Heart left ventricle (tissue), 16 donors: ENCODE measurements at regions not wholly inside any gene's neighbourhood (a gene's known extent, or its start where the extent isn't known, plus 50 kb on each side); places are given as distances from the start of the nearest gene placed in this dataset.

ENCODE experiments used
- ATAC-seq, 4 donors: fragments of 200-7000 bp; cut with Tn5 transposase; one replicate each; pipeline ENCODE4 v1.9.1; 2020 to 2022; ENCODE audit warnings: moderate library complexity in 4 of 4, mild to moderate bottlenecking in 3 of 4, moderate number of reproducible peaks in 1 of 4
- DNase-seq, 5 donors: peaks; one replicate each; pipeline ENCODE4 v3.0.0-alpha.2; 2020
- H3K27ac ChIP-seq, 12 donors: fragments of 200-600 bp; sonication (generic) in 4 of 12; one replicate each; pipeline versions ENCODE4 v1.5.0 to v1.8.0; 2016 to 2022; ENCODE audit warnings: mild to moderate bottlenecking in 2 of 12
- H3K27me3 ChIP-seq, 9 donors: fragments of 200-600 bp; sonication (generic) in 2 of 9; one replicate each; pipeline versions ENCODE4 v1.5.1 to v1.8.0; 2016 to 2022; ENCODE audit warnings: mild to moderate bottlenecking in 3 of 9
- H3K36me3 ChIP-seq, 9 donors: fragments of 200-600 bp; sonication (generic) in 2 of 9; one replicate each; pipeline versions ENCODE4 v1.5.0 to v1.8.0; 2018 to 2022; ENCODE audit warnings: mild to moderate bottlenecking in 2 of 9
- H3K4me1 ChIP-seq, 12 donors: fragments of 200-600 bp; sonication (generic) in 4 of 12; one replicate each; pipeline versions ENCODE4 v1.5.0 to v1.8.0; 2016 to 2022; ENCODE audit warnings: mild to moderate bottlenecking in 3 of 12
- H3K4me3 ChIP-seq, 12 donors: fragments of 200-600 bp; sonication (generic) in 4 of 12; one replicate each; pipeline versions ENCODE4 v1.5.0 to v1.8.0; 2017 to 2022; ENCODE audit warnings: mild to moderate bottlenecking in 9 of 12, moderate library complexity in 4 of 12
- H3K9me3 ChIP-seq, 12 donors: fragments of 200-600 bp; sonication (generic) in 4 of 12; one replicate each; pipeline versions ENCODE4 v1.5.0 to v1.8.0; 2016 to 2022; ENCODE audit warnings: mild to moderate bottlenecking in 1 of 12
- POLR2A ChIP-seq, 2 donors: fragments of 450-650 bp; IDR thresholded peaks; one replicate each; pipeline ENCODE4 v1.6.1; 2017; ENCODE audit warnings: antibody characterized with exemption in 2 of 2, mild to moderate bottlenecking in 2 of 2, moderate library complexity in 2 of 2
- WGBS, 4 donors: extraction: QIAGEN DNeasy Blood & Tissue Kit in 2 of 4; methylation state at CpG; one replicate each; pipeline versions ENCODE4 v1.1.5 to v1.1.7; 2013 to 2018; 5-methylcytosine and 5-hydroxymethylcytosine counted together
- intact Hi-C, 10 donors: fragments of 100-400 bp; cut with DNase I; formaldehyde crosslinking; loops; one replicate each; pipeline versions ENCODE4 v1.11.1 to v1.14.2; 2022
- TF ChIP-seq, protein P1 (sequence below), 12 donors: fragments of 200-600 bp; sonication (generic) in 4 of 12; IDR thresholded peaks; one replicate each; pipeline versions ENCODE4 v1.5.0 to v1.8.0; 2018 to 2022; ENCODE audit warnings: antibody characterized with exemption in 12 of 12, mild to moderate bottlenecking in 5 of 12
- donor health status: ischemic (EF 13 %, LVEDD 7.1; RV severe dilation, severe dysfunction).
- donor health status: healthy with polysubstance abuse.
- donor health status: DM: no; HTN: yes; CAD: no.
- donor health status: DM: no; HTN: no; CAD: no.
- donor health status: ischemic (EF 25% LVEDD 6.9; RV normal size, moderate dysfunction).
- donor health status: ischemic (EF 25% LVEDD 5.7; RV mildly dilated, moderate dysfunction).
- donor health status: healthy.
- donor health status: DM: yes; HTN: yes; CAD: no.
- donor health status: ischemic (EF 35%, LVEDD 5.7; RV mildly dilated, moderate dysfunction).
- donor health status: nonischemic (EF 11% LVEDD 7.7; RV severe dilation, severe dysfunction).
- donor health status: DM: yes; HTN: yes; CAD: no.
- donor health status: PGD.
- donor health status: ischemic (EF 29% LVEDD 5.4; RV normal size, mild dysfunction).
- donor health status: nonischemic (EF 23%, LVEDD 6.1; RV moderate dilation, normal function).

DNA sequence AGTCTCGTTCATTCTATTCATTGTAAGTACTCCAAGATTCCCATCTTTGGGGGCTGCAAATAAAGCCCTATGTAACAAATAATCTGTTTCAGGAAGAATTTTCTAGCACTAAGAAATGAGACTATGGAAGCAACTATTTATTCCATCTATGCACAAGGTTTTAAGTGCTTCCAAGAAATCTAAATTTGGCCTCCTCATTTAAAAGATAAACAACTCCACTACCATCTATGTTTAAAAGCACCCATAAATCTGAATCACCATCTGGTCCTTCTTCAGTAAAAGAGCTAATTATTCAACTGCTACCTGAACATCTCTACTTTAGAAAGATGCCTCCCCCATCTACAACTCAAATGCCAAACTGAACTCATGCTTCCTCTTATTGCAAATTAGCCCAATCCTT lies 547.3 kb upstream of the LRRC4C start:
- WGBS, 4 donors: 72 to 94% (median 77%) methylated on average over 1 of the region's 1 CpG
- ATAC-seq: no peak
- no peak overlapping the region for H3K4me3 ChIP-seq
- TF ChIP-seq POLR2A (IDR thresholded peaks at IDR 0.05): no peak
- TF ChIP-seq, protein P1, sequence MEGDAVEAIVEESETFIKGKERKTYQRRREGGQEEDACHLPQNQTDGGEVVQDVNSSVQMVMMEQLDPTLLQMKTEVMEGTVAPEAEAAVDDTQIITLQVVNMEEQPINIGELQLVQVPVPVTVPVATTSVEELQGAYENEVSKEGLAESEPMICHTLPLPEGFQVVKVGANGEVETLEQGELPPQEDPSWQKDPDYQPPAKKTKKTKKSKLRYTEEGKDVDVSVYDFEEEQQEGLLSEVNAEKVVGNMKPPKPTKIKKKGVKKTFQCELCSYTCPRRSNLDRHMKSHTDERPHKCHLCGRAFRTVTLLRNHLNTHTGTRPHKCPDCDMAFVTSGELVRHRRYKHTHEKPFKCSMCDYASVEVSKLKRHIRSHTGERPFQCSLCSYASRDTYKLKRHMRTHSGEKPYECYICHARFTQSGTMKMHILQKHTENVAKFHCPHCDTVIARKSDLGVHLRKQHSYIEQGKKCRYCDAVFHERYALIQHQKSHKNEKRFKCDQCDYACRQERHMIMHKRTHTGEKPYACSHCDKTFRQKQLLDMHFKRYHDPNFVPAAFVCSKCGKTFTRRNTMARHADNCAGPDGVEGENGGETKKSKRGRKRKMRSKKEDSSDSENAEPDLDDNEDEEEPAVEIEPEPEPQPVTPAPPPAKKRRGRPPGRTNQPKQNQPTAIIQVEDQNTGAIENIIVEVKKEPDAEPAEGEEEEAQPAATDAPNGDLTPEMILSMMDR (IDR thresholded peaks at IDR 0.05): no peak
- H3K27me3 ChIP-seq: no peaks in the 10 kb centered on the region
- H3K36me3 ChIP-seq: no peaks in the 10 kb centered on the region
- no peak overlapping the region for H3K27ac ChIP-seq
- intact Hi-C loops: no loop called here
- H3K9me3 ChIP-seq: peaks cover 0 to 10% (median 0%) of the 10 kb centered on the region in 12 donors
- DNase-seq: no peak
- H3K4me1 ChIP-seq: no peaks in the 10 kb centered on the region

DNA sequence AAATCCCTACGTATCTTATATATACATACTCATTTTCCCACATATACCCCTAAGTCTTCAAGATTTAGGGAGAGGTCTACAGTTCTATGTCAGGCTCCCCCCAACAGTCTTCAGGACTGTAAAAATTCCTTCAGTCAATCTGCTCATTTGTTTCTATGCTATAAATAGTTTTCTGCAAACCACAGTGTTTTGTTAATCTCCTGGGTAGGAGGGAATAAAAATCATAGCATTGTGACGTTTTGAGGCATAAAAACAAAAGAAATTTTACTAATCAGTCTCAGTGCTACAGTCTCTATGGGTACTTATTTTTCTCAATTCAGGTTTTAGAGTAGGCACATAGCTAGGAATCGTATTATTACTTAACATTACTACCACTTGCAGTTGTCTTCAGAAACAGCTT lies 552.8 kb upstream of the LRRC4C start:
- Histone ChIP-seq H3K27ac (no peak overlapping the region), H3K9me3 (peaks cover 0 to 13% (median 0%) of the 10 kb centered on the region in 12 donors), H3K36me3 (no peaks in the 10 kb centered on the region), H3K4me1 (no peaks in the 10 kb centered on the region), H3K27me3 (no peaks in the 10 kb centered on the region), H3K4me3 (no peak overlapping the region)
- intact Hi-C loops: no loop called here
- no peak for ATAC-seq
- TF ChIP-seq POLR2A (IDR thresholded peaks at IDR 0.05): no peak
- TF ChIP-seq, protein P1 (IDR thresholded peaks at IDR 0.05): no peak
- 66 to 74% (median 68%) methylated on average over 3 of the region's 3 CpGs for WGBS, 4 donors
- DNase-seq: no peak

DNA sequence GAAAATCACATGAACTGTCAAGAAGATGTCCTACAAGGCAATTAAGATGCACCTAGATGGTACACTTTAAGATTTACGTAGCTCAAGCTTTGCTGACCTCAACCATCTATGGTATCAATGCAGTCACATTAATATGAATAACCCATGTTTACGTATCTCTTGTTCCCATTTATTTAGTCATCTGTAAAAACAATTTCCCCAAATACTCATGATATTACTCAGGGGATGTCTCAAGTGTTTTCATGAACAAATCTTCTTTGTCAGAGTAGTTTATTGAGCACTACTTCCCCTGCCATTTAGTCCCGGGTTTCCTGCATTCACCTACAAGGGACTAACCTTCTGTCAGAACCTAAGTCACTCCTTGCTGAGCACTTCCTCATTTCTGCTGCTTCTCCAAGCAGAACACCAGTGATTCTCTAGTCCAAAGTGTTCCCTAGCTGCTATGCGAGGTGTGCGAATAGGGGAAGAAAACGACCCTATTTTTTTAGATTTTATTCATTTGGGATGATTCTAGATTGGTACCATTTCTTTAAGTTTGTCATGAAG lies 554.3 kb upstream of the LRRC4C start:
- no peak for ATAC-seq
- intact Hi-C loops: no loop called here
- 77 to 86% (median 83%) methylated on average over 6 of the region's 6 CpGs for WGBS, 4 donors

DNA sequence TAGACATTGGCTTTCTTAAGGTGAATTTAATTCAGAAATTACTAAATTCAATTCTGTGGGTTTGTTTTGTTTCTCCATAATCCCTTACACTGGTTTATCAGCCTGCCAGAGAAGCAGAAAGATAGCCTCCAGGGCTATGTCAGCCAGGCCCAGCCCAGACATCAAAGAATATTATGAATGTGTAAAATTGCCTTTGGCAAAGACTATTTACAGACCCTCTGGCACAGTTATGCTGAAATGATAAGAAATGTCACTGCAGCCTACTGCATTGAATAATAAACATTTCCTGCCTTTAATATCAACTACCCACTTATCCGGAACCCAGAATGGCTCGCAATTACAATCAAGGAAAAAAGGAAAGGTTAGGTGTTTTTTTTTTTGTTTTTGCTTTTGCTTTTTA lies 562.5 kb upstream of the LRRC4C start:
- H3K4me3 ChIP-seq: no peak overlapping the region
- H3K27me3 ChIP-seq: no peaks in the 10 kb centered on the region
- TF ChIP-seq, protein P1 (IDR thresholded peaks at IDR 0.05): no peak
- no peak for TF ChIP-seq POLR2A (IDR thresholded peaks at IDR 0.05)
- intact Hi-C loops: no loop called here
- no peak for DNase-seq
- H3K27ac ChIP-seq: no peak overlapping the region
- 37 to 52% (median 46%) methylated on average over 2 of the region's 2 CpGs for WGBS, 4 donors
- no peaks in the 10 kb centered on the region for H3K4me1 ChIP-seq
- H3K9me3 ChIP-seq: peaks cover 0 to 5% (median 0%) of the 10 kb centered on the region in 12 donors
- H3K36me3 ChIP-seq: no peaks in the 10 kb centered on the region
- ATAC-seq: no peak

More for the DNA sequence above, 554.3 kb upstream of the LRRC4C start:
- Histone ChIP-seq H3K9me3 (peaks cover 0 to 13% (median 0%) of the 10 kb centered on the region in 12 donors), H3K27me3 (no peaks in the 10 kb centered on the region), H3K4me1 (no peaks in the 10 kb centered on the region), H3K36me3 (no peaks in the 10 kb centered on the region), H3K27ac (no peak overlapping the region), H3K4me3 (no peak overlapping the region)
- DNase-seq: no peak
- TF ChIP-seq POLR2A (IDR thresholded peaks at IDR 0.05): no peak
- TF ChIP-seq, protein P1 (IDR thresholded peaks at IDR 0.05): no peak
